ENCODE measurements at regions not wholly inside any gene's neighbourhood (a gene's known extent, or its start where the extent isn't known, plus 50 kb on each side); places are given as distances from the start of the nearest gene placed in this dataset.

GRCh38 chr1:58201492-58202106 is 344.9 kb downstream of the OMA1 start:
- no peak overlapping the region for H3K4me3 ChIP-seq
- no peaks in the 10 kb centered on the region for H3K36me3 ChIP-seq
- no peak overlapping the region for H3K27ac ChIP-seq
- H3K4me1 ChIP-seq, result no peaks in the 10 kb centered on the region
- intact Hi-C loops (cut with DNase I), result no loop called here
- H3K27me3 ChIP-seq, result no peaks in the 10 kb centered on the region
- no peak for DNase-seq
- TF ChIP-seq POLR2A (IDR thresholded peaks at IDR 0.05) (no peak), CTCF (IDR thresholded peaks at IDR 0.05) (no peak)
- WGBS, 2 donors, result 62 to 84% methylated on average over 2 of the region's 2 CpGs
- no peaks in the 10 kb centered on the region for H3K9me3 ChIP-seq

- H3K4me3 ChIP-seq, result no peak overlapping the region
- no peak overlapping the region for H3K27ac ChIP-seq
- H3K36me3 ChIP-seq, result no peaks in the 10 kb centered on the region
- TF ChIP-seq CTCF (IDR thresholded peaks at IDR 0.05) (no peak), POLR2A (IDR thresholded peaks at IDR 0.05) (no peak)
- DNase-seq, result no peak
- H3K27me3 ChIP-seq, result no peaks in the 10 kb centered on the region
- no peaks in the 10 kb centered on the region for H3K9me3 ChIP-seq
- no peaks in the 10 kb centered on the region for H3K4me1 ChIP-seq
- intact Hi-C loops (cut with DNase I), result no loop called here
These were observed 346.1 kb downstream of the OMA1 start for GRCh38 chr1:58200437-58200836.

- Histone ChIP-seq H3K36me3 (no peaks in the 10 kb centered on the region), H3K27me3 (no peaks in the 10 kb centered on the region), H3K4me3 (no peak overlapping the region), H3K4me1 (no peaks in the 10 kb centered on the region), H3K9me3 (no peaks in the 10 kb centered on the region), H3K27ac (no peak overlapping the region)
- intact Hi-C loops (cut with DNase I), result no loop called here
- TF ChIP-seq POLR2A (IDR thresholded peaks at IDR 0.05), result no peak
- 73 to 79% methylated on average over 1 of the region's 1 CpG for WGBS, 2 donors
- DNase-seq, result no peak
These were observed 348.7 kb downstream of the OMA1 start for GRCh38 chr1:58197811-58198210.

GRCh38 chr1:58190267-58190988 is 356.1 kb downstream of the OMA1 start:
- H3K4me3 ChIP-seq, result no peak overlapping the region
- no peaks in the 10 kb centered on the region for H3K9me3 ChIP-seq
- H3K36me3 ChIP-seq, result no peaks in the 10 kb centered on the region
- intact Hi-C loops (cut with DNase I), result no loop called here
- WGBS, 2 donors, result 61 to 66% methylated on average over 10 of the region's 10 CpGs
- H3K27ac ChIP-seq, result no peak overlapping the region
- H3K27me3 ChIP-seq, result no peaks in the 10 kb centered on the region
- H3K4me1 ChIP-seq, result no peaks in the 10 kb centered on the region
- no peak for TF ChIP-seq CTCF (IDR thresholded peaks at IDR 0.05)
- no peak for TF ChIP-seq POLR2A (IDR thresholded peaks at IDR 0.05)
- DNase-seq, result no peak

- Histone ChIP-seq H3K27ac (no peak overlapping the region), H3K4me3 (no peak overlapping the region), H3K27me3 (no peaks in the 10 kb centered on the region), H3K36me3 (no peaks in the 10 kb centered on the region), H3K9me3 (no peaks in the 10 kb centered on the region), H3K4me1 (no peaks in the 10 kb centered on the region)
- TF ChIP-seq POLR2A (IDR thresholded peaks at IDR 0.05) (no peak), CTCF (IDR thresholded peaks at IDR 0.05) (no peak)
- intact Hi-C loops (cut with DNase I), result no loop called here
- no peak for DNase-seq
- 87 to 100% methylated on average over 2 to 3 of the region's 3 CpGs for WGBS, 2 donors
These were observed 357.1 kb downstream of the OMA1 start for GRCh38 chr1:58189453-58189852.
